ELF-1 (cell line): ENCODE measurements at regions not wholly inside any gene's neighbourhood (a gene's known extent, or its start where the extent isn't known, plus 50 kb on each side); places are given as distances from the start of the nearest gene placed in this dataset.
A peak's percentile ranks its signal among the peaks of the same experiment; 100 is the strongest.

Experiments used
- DNase-seq: peaks from one replicate; pipeline ENCODE4 v3.0.0-alpha.2; 2016; ENCODE audit warnings: low read depth, low spot score

GRCh38 chr3:117756563-117756962, 1047.0 kb downstream of the TUSC7 start:
- peak; percentile 72 for DNase-seq

GRCh38 chr3:117761703-117762620, 1052.4 kb downstream of the TUSC7 start:
- DNase-seq, result peak; percentile 42

- peak; percentile 49 for DNase-seq
These were observed 1053.0 kb downstream of the TUSC7 start for GRCh38 chr3:117762621-117763037.

GRCh38 chr3:117763561-117763960, 1054.0 kb downstream of the TUSC7 start:
- no peak for DNase-seq

GRCh38 chr3:117768581-117768980, 1059.0 kb downstream of the TUSC7 start:
- DNase-seq, result no peak

GRCh38 chr3:117774130-117774529, 1064.6 kb downstream of the TUSC7 start:
- DNase-seq, result no peak

- DNase-seq, result no peak
These were observed 1076.8 kb downstream of the TUSC7 start for GRCh38 chr3:117786349-117786748.

GRCh38 chr3:117788061-117788460, 1078.5 kb downstream of the TUSC7 start:
- DNase-seq, result peak; percentile 50

GRCh38 chr3:117788506-117788905, 1078.9 kb downstream of the TUSC7 start:
- peak; percentile 43 for DNase-seq

- DNase-seq, result peak; percentile 42
These were observed 1080.8 kb downstream of the TUSC7 start for GRCh38 chr3:117790235-117790987.

GRCh38 chr3:117793622-117794265, 1084.2 kb downstream of the TUSC7 start:
- DNase-seq, result no peak

- no peak for DNase-seq
These were observed 1088.6 kb downstream of the TUSC7 start for GRCh38 chr3:117798221-117798620.

GRCh38 chr3:117798687-117799386, 1089.3 kb downstream of the TUSC7 start:
- DNase-seq, result peak; percentile 5

- no peak for DNase-seq
These were observed 1089.8 kb downstream of the TUSC7 start for GRCh38 chr3:117799387-117799735.

- DNase-seq, result peak; percentile 19
These were observed 1092.3 kb downstream of the TUSC7 start for GRCh38 chr3:117801912-117802239.

- no peak for DNase-seq
These were observed 1099.9 kb downstream of the TUSC7 start for GRCh38 chr3:117809186-117810081.

GRCh38 chr3:117811786-117812185, 1102.2 kb downstream of the TUSC7 start:
- DNase-seq, result no peak

- no peak for DNase-seq
These were observed 1105.4 kb downstream of the TUSC7 start for GRCh38 chr3:117814975-117815374.

- DNase-seq, result no peak
These were observed 1107.5 kb downstream of the TUSC7 start for GRCh38 chr3:117817103-117817502.

GRCh38 chr3:117818592-117818991, 1109.0 kb downstream of the TUSC7 start:
- DNase-seq, result no peak
